ENCODE measurements at regions not wholly inside any gene's neighbourhood (a gene's known extent, or its start where the extent isn't known, plus 50 kb on each side); places are given as distances from the start of the nearest gene placed in this dataset.

GRCh38 chr11:115761817-115762216 lies 257.6 kb upstream of the CADM1 start:
- DNase-seq (ENCODE audit: low read depth, low spot score) = no peak
- peak overlapping the region; percentile 20 for H3K27ac ChIP-seq

DNA sequence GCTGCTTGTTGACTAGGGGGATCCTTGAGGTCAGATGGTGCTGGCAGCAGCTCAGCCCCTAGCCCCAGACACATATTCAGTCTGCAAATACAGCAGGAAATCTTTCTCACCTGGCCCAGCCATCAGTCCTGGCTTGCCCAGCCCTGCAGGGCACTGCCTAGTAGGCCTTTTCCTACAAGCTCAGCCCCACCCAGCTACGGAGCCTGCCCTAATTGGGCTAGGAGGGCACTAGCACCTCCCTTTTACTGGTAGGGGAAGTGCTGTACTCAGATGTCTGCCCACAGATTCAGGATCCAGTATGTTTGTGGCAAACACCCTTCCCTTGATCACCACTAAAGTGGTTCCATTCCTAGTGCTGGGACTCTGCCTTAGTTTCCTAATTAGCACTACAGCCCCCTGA lies 257.1 kb upstream of the CADM1 start:
- no peak for DNase-seq (ENCODE audit: low read depth, low spot score)
- H3K27ac ChIP-seq = peak overlapping the region; percentile 20

- DNase-seq (ENCODE audit: low read depth, low spot score) = no peak
- peak overlapping the region; percentile 20 for H3K27ac ChIP-seq
Observed at GRCh38 chr11:115760461-115761320, 256.5 kb upstream of the CADM1 start.

DNA sequence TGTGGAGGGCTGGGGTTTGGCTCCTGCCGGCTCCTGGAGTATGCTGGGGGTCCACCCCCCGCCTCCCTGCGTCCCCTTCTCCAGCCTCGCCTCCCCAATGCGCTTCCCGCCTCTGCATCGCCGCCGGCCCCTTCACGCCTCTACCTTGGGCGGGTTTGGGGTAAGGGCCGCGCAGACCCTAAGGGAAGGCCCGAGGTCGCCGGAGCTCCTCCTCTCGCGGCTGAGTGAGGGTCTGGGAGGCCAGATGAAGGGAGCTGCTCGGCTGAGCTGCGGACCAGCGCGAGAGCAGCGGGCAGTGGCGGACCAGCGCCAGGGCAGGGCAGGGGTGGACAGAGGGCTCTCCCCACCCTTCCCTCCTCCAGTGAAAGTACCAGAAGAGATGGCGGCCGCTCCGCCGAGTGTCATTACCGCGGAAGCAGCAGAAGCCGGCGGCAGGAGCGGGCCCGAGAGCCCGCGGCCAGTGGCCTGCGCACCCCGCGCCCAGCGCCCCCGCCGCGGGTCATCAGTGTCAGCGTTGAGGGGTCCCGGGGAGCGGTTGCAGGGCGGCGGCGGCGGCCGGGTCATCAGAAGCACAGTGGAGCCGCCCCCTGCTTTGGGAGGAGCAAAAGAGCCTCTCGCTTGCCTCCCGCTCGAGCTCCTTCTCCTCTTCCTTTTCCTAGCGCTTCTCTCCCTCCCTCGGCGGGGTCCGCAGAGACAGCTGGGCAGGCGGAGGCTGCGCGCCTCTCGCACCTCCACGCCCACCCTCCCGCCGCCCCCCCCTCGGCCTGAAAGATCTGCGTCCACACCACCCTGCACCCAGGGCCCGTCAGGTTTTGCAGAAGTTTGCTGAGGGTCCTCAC lies 255.6 kb upstream of the CADM1 start:
- DNase-seq (ENCODE audit: low read depth, low spot score) = no peak
- no peak overlapping the region for H3K27ac ChIP-seq

DNA sequence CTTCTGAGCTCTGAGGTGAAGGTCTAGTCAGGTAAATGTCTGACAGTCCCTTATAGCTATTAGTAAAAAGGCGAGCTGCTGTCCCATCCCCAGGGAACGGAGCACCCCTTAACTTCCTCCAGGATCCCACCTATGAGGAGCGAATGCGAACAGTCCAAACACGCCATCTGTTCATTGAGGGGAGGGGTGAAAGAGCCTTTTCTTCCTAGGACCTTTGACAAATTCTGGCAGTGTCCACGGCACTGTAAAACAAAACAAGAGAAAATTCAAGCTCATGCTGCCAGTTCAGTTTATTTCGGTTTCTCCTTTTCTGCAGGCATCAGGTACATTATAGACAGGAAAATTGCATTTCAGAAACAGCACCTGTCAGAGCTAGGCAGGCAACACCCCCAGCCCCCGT lies 253.8 kb upstream of the CADM1 start:
- H3K27ac ChIP-seq = no peak overlapping the region
- DNase-seq (ENCODE audit: low read depth, low spot score) = no peak

DNA sequence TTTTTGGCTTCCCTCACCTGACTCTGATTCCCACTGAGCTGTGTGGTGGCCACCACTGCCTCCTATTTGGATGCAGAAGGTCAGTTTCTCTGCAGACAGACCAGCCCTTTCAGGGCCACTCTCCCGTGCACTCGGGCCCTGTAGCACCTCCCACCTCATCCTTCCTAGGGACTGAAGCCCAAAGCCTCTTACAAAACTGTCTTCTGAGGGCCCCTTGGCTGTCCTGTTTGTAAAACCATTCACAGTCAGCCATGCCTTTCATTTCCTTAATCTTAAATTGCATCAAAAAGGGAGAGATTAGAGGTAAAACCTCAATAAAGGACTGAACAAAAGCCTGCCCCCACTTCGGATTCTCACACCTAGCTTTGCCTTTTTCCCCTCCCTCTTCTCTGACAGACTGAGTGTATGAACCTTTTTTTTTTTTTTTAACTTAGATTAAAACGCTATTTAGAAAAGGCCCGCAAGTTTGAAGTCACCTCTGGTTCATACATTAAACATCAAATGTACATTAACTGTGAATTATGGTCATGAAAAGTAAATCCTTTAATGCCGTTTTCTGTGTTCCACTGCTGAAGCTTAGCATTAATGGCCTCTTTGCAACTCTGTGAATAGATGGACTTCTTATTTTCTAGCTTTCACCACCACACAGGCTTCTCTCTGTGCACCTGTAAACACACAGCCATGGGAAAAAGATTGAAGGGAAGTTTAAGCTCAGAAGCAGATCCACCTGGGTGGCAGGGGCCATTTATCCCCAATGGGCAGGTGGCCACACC lies 247.2 kb upstream of the CADM1 start:
- DNase-seq (ENCODE audit: low read depth, low spot score) = no peak
- no peak overlapping the region for H3K27ac ChIP-seq

DNA sequence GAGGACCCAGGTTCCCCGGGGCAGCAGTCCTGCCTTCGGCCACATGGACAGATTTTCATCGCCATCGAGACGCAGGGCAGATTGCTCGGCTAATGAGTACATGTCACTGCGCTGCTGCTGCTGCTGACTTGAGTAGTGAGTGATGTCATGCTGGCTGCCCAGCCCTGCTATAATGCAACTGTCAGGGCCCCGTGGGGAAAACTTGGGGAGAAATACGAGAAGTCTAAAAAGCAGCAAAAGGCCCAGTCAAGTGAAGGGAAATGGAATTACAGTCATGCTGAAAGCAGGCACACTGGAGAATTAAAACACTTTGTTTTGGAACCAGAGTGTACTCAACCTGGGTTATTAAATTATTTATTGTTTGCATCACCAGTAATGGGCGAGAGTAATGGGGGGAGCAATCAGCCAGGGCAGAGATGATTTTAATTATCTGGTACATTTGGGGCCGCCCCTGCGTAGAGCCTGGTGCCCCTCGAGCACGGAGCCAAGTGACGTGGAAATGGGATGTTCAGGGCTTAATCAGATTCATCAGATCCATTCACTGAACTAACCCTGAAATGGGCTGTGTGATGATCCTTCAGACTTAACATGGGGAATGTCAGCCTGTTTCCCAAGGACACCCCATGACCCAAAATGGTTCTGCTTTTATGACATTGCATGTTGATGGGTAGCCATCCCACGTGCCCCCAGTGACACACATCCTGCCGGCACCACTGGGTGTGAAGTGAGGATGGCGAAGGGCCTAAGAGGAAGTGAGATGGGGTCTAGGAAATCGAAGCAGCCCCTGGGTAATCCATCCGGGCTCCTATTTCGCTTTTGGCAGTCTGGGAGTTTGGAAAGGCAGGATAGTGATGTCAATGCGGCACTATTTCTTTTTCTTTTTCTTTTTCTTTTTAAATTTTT lies 241.6 kb upstream of the CADM1 start:
- no peak for DNase-seq (ENCODE audit: low read depth, low spot score)
- no peak overlapping the region for H3K27ac ChIP-seq

DNA sequence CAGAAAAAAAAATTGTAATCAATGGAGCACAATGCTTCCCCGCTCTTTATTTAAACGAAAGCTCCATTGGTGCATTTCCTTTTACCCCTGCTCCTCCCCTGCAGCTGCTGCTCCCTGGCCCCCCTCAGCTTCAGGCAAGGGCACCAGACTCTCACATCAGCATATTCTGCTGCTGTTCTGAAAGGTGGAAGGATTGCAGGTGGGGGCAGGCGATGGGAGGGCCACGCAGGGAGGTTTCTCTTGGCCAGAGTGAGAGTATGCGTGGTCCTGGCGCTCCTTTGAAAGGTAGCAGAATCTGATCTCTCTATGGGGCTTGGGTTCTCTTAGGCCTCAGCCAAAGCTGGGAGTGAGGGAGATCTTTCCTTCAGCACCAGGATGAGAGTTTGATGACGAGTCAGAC lies 240.9 kb upstream of the CADM1 start:
- H3K27ac ChIP-seq = no peak overlapping the region
- no peak for DNase-seq (ENCODE audit: low read depth, low spot score)

DNA sequence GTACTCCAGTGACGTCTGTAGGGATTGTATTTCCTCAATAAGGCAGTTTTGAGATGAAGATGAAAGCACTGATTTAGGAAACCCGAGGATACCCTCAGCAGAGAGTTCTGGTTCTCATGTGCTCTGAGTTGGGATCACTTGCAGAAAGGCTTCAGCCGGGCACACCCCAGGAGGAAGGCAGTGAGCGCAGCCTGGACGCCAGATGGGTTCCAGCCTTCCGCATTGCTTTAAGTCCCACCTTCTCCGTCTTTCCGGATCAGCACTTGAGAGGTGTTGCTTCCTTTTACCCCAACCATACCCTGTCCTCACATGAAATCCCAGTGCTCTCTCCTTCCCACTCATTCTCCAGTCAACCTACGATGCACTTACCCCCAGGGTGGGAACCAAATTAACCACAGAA lies 239.5 kb upstream of the CADM1 start:
- DNase-seq (ENCODE audit: low read depth, low spot score) = no peak
- no peak overlapping the region for H3K27ac ChIP-seq

GRCh38 chr11:115741376-115742107 lies 237.3 kb upstream of the CADM1 start:
- H3K27ac ChIP-seq = peak overlapping the region; percentile 52
- no peak for DNase-seq (ENCODE audit: low read depth, low spot score)

GRCh38 chr11:115740324-115740723 lies 236.1 kb upstream of the CADM1 start:
- DNase-seq (ENCODE audit: low read depth, low spot score) = no peak
- peak overlapping the region; percentile 52 for H3K27ac ChIP-seq

- no peak for DNase-seq (ENCODE audit: low read depth, low spot score)
- peak overlapping the region; percentile 52 for H3K27ac ChIP-seq
Observed at GRCh38 chr11:115739878-115740277, 235.7 kb upstream of the CADM1 start.

DNA sequence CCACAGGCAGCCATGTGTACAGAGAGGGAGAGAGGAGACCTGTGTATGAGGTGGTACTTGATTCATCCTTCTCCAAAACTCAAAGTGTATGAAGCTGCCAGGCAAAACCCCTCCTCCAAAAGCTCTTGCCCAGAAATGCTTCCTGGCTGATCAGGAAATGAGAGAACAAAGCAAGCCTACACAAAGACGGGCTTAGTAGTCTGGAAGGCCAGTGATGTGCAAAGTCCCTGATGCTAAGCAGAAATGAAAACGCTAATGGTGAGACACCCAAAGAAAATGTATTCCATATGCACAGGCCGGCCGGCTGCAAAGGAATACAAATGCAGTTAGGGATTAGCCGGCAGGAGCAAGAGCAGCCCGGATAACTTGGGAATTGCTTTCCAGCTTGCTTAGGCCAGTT lies 234.9 kb upstream of the CADM1 start:
- H3K27ac ChIP-seq = peak overlapping the region; percentile 52
- DNase-seq (ENCODE audit: low read depth, low spot score) = no peak

- H3K27ac ChIP-seq = no peak overlapping the region
- DNase-seq (ENCODE audit: low read depth, low spot score) = no peak
Observed at GRCh38 chr11:115737875-115738274, 233.7 kb upstream of the CADM1 start.

- H3K27ac ChIP-seq = peak overlapping the region; percentile 56
- no peak for DNase-seq (ENCODE audit: low read depth, low spot score)
Observed at GRCh38 chr11:115736146-115736545, 231.9 kb upstream of the CADM1 start.

DNA sequence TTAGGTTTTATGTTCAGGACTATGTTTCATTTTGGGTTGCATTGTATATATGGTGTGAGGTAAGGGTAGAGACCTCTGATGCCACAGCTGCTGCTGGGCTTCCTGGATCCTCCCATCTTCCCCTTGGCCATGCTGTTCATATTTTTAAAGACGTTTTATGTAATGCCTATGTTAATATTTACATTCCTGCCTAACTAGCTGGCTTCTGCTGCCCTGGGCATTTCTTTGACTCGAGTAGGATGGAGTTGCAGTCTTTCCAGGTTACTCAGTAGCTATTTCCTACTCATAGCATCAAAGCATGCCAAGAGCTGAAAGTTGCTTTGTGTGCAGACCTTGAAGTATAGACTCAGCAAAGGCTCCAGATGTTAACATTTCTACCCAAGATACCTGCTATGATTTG lies 220.5 kb upstream of the CADM1 start:
- DNase-seq (ENCODE audit: low read depth, low spot score) = peak; percentile 81
- H3K27ac ChIP-seq = peak overlapping the region; percentile 15

DNA sequence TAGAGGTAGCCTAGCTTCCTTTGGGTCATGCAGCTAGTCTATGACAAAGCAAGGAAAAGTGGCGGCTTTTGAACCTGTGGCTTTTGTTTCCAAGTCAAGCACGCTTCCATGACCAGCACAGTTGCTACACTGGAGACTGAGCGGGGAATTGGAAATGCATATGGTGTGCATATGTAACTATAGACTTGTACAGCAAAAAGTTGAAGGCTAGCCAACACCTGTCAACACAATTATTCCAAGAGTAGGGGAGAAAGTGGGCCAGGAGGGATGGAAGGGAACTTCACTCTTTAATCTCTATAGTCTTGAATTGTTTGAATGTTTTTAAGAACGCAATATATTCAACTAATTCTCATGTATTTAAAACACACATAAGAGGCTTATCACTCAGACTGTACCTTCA lies 218.5 kb upstream of the CADM1 start:
- no peak for DNase-seq (ENCODE audit: low read depth, low spot score)
- H3K27ac ChIP-seq = no peak overlapping the region

DNA sequence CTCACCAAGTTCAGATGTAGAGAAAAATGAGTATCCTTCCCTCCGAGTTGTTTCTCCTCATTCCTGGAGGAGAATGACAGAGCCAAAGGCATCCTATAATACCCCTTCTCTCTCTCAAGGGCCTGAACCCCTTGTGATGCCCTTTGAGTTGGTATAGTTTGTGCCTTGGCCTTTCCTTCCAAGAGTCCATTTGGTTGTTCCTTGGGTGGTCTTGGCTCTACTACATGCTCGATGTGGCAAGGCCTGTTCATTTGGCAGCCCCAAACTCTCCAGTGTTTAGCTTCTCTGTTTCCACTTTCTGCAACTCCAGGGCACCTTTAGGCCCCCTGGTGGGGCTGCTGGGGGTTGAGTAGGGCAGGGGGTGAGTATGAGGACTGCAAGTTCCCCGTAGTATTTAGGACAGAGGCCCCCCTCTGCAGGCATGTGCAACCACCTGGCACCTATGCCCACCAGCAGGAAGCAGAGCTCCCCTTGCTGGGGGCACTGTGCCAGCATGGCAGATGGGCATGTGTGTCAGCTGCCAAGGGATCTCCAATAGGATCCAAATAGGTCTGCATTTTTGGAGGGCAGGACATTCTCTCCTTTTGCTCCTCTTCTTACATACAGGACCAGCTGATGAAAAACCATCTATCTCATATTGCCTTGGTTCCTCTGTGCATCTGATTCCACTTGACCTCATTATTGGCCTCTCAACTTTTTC lies 217.2 kb upstream of the CADM1 start:
- no peak for DNase-seq (ENCODE audit: low read depth, low spot score)
- H3K27ac ChIP-seq = no peak overlapping the region
